Fibroblast of skin of left quadriceps (primary cell): ENCODE measurements at regions not wholly inside any gene's neighbourhood (a gene's known extent, or its start where the extent isn't known, plus 50 kb on each side); places are given as distances from the start of the nearest gene placed in this dataset.
"Not testable (repeated sequence)": the region's sequence is repeated elsewhere in the genome, so short reads cannot be mapped to it uniquely, and the experiment has no call there.

ENCODE experiments used
- DNase-seq, 2 experiments: peaks; one replicate each; pipeline ENCODE4 v3.0.0-alpha.2; 2013; ENCODE audit warnings: low read depth in 2 of 2

DNA sequence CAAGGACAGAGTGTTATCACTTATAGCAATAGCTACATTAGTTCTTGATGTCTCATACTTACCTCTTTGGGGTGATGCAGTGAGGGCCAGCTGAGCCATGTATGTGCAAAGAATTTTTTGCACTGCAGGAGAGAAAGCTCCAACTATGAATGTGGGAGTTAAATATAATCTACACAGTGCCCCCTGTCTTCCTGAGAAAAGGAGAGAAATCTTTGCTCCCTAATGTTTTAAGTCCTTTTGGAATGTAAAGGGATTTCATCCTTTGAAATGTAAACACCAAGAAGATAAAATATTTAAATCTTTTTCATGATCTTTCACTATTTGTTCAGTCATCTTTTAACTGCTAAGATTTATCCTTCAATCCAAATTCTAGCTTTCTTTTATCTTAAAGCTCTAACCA is 822.1 kb downstream of the TENT5A start:
- no peak for DNase-seq

DNA sequence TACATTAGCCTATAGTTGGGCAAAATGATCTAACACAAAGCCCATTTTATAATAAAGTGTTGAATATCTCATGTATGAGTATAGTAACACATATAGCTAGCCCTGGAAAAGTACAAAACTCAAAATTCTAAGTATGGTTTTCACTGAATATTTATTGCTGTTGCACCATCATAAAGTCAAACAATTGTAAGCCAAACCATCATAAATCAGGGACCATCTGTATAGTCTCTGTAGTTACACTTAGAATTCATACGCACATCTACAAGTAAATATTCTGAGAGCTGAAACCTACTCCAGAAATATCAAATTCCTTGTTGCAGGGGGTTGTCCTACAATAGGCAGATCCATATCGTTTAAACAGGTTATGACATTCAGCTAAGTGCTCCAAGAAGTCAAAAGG is 817.3 kb downstream of the BCKDHB start:
- no peak for DNase-seq

DNA sequence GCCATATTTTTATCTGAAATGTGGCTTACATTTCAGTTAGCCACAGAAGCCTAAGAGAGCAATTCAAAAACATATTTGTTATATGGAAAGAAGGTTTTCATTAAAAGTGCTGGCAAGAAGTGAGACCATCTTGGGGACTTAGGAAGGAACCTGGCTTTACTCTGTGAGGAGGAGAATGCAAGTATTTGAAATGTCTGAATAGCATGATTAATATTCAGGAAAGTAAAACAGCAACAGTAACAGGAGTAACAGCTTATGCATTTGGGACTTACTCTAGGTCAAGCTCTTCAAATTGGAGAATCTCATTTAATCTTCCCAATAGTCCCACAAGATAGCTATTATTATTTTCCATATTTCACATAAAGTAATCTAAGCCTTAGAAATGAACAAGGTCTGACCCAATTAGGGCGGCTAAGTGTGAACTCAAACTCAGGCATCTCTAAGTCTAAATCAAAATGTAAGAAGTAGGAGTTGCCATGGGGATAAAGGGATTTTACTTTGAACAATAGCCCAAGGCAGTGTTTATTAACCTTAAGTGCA is 816.5 kb downstream of the BCKDHB start:
- no peak for DNase-seq

DNA sequence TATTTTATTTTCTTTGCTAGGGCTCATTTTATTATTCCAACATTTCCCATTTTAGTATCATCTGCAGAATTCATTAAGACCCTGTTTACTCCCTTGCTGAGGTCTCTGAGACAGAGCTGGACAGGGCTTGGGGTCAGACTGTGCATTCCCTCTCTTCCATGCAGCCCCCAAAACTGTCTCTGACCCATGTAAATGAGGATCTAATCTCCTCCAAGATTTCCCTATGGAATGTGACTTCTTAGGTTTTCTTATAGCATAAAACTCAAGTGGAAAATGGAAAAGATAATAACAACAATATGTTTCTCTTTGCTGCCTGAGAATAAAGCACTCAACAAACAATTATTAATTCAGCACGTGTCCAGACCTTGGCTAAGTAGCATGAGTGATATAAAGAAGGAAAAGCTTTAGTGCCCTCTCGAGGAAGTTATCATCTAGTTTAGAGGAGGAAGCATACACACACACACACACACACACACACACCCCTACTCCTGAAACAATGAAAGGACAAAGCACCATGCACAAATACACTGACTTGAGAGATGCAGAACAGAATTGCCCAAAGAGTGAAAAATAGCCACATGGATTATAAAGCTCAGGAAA is 815.5 kb downstream of the BCKDHB start:
- DNase-seq = no peak

DNA sequence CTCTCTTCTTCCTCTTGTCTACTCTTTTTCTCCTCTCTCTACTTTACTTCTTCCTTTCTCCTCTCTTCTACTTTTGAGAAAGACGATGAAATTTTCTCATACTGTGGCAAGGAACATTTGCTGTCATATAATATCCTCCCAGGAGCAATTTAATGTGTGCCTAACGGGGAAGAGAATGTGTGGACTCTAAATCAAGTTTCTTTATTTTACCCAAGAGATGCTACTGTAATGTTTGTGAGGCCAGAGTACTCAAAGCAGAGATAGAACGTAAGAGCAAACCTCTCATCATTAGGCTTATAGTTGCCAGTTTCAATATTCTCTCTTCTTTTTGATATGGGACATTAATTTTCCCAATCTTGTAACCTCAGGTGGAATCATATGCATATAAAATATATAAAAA is 801.4 kb downstream of the BCKDHB start:
- no peak for DNase-seq

DNA sequence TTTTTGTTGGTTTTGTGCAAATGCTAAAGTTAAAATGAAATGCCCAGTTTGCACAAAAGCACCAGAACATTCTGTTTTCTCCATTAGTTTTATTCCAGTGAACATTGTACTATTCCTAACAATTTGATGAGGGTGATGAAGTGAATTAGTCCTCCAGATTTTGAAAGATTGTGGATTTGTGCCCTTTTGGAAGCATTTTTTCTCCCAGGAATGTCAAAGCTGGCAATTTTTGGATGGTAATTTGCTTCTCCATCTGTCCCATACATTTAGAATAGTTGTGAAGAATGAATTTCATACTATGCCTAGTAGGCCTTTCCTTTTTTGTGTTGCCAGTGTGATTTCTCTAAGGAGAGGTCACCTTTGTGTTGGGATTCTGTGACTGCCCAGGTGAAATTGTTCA is 797.2 kb downstream of the BCKDHB start:
- no peak for DNase-seq

DNA sequence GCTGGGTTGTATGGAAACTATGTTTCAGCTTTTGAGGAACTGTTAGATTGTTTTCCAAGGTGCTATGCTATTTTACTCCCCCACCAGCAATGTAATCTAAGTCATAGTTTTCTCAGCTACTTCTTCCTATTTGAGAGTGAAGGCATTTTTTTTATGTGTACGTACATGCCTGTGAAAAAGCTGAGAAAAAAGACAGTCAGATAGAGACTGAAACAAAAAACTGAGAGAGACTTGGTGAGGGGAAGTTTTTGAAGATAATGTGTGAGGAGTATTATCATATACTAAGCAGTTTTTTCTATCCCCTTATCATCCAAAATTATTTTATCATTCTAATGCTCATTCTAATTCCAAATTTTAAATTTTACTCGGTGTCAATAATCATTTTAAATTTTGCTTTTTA is 780.0 kb downstream of the BCKDHB start:
- DNase-seq = no peak

DNA sequence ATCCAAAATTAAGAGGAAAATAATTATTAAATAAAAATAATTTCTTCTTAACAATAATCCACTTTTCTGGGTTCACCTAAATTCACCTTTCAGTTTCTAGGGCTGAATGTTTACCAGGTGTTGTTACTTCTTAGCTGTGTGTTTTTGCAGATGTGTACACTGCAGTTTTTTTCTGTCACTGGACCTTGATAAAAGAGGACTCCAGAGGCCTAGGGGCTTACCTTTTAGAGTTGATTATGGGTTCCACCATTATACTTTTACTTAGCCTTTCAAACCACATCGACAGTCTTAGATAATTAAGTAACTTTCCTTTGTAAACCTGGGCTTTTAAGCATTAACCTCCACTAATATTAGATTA is 766.5 kb downstream of the BCKDHB start:
- no peak for DNase-seq

DNA sequence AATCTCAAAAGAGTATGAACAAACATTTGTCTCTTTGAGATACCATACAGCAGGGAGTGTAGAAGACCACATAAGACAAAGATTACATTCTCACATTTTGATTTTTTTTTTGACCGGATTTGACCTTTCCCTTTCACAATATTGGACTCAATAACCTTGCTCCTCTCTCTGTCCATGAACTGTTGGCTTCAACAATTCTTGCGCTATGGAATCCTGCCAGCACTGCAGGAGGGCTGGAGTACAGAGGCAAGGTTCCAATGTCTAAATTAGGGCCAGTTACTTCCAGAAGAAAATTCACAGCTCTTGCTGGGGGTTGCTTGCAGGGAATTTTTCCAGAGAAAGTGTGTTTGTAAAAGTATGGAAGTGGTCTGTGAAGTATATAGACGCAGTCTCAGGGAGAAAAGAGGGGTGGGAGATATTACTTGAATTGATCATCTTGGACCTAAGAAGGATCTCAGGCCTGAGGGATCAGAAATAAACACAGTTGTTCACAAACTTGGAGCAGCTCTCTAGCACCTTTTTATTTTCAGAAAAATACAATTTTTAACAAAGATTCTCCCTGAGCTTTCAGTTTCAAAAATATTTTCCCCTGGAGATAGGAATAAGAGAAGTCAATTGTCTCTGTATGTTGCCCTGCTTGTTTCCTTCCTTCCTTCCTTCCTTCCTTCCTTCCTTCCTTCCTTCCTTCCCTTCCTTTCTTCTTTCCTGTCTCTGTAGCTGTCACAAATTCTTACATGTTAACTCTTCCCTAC is 765.9 kb downstream of the BCKDHB start:
- peak; percentile 18 to 20 for DNase-seq

DNA sequence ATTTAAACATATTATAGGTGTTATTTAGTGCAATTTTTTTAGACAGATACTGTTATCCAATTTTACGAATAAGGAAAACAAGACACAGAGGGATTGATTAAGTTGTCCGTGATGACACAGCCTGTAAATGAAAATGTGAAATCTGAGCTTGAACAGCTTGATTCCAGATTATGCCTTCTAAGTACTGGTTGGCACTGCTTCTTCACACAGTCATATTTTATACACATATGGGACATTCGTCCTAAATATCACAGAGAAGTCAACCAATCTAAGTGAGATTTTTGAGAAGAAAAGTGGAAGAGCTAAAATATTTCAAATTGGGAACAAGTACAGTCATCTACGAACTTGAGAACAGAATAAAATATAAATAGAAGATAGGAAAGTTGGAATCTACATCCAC is 756.3 kb downstream of the BCKDHB start:
- DNase-seq = no peak

DNA sequence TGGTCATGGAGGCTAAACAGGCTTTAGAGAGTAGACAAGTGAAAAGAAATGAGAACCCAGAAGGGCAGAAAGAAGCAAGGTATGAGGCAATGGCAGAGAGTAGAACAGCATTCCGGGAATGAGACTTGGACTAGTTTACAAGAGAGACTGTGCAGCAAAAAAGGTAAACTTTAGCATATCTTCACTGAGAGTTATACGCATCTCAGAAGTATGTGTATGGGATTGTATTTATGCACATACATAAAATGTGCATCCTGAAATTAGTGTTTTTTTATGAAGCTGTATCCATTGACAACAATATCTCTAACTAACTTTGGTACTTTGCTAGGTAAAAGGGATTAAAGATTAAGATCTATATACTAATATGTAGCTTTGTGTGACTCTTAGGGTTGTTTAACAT is 753.6 kb downstream of the BCKDHB start:
- DNase-seq = no peak

DNA sequence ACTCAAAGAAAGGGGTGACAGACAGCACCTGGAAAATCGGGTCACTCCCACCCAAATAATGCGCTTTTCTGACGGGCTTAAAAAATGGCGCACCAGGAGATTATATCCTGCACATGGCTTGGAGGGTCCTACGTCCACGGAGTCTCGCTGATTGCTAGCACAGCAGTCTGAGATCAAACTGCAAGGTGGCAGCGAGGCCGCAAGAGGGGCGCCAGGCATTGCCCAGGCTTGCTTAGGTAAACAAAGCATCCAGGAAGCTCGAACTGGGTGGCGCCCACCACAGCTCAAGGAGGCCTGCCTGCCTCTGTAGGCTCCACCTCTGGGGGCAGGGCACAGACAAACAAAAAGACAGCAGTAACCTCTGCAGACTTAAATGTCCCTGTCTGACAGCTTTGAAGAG is 741.5 kb downstream of the BCKDHB start:
- DNase-seq = not testable (repeated sequence)

DNA sequence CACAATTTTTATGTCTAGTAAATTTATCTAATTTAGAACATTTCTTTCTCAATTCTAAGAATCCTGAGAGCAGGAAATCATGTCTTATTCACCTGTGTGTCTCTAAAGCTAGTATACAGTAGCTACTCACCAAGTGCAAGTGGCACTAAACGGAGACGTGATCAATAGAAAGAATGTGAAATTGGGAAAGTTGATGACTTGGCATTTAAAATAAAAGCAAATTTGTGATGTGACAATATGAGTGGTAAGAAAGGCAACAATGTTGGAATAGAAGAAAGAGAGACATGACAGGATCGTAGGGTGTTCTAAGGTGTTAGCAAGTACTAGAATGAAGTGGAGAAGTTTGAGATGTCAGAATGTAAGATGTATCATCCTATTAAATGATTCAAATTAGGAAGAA is 725.9 kb downstream of the BCKDHB start:
- no peak for DNase-seq

DNA sequence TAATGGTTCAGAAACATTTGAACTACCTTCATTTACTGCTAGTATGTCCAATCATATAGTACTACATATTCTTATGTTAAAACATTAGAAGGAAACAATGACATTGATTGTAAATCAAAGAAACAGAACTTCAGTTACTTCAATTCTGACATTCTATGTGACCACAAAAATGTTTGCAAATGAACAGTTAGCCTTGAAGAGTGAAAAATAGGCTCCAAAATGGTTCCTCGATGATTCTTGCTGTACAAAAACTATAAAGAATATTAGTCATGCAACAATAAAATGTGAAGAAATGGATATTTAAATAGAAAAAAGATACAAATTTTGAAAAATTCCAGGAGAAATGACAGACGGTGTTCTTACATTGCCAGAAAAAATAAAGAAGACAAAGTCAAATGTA is 686.9 kb downstream of the BCKDHB start:
- DNase-seq = peak; percentile 57 to 58

DNA sequence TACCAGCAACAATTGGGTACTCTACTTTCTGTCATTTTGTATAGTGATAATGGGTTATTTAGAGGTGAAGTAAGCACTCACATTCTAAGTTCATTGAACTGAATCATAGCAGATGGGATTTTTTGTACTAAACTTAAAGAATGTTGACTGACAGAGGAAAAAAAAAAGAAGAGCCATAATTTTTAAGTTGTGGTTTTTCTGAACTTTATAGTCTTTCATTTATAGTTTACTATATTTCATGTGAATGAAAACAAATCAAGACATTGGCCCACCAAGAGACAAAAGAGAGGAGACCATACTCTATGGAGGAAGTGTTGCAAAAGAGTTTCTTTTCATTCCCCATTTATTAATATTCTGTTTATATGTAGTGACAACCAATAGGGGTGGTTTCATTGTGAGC is 685.7 kb downstream of the BCKDHB start:
- peak; percentile 47 to 49 for DNase-seq

DNA sequence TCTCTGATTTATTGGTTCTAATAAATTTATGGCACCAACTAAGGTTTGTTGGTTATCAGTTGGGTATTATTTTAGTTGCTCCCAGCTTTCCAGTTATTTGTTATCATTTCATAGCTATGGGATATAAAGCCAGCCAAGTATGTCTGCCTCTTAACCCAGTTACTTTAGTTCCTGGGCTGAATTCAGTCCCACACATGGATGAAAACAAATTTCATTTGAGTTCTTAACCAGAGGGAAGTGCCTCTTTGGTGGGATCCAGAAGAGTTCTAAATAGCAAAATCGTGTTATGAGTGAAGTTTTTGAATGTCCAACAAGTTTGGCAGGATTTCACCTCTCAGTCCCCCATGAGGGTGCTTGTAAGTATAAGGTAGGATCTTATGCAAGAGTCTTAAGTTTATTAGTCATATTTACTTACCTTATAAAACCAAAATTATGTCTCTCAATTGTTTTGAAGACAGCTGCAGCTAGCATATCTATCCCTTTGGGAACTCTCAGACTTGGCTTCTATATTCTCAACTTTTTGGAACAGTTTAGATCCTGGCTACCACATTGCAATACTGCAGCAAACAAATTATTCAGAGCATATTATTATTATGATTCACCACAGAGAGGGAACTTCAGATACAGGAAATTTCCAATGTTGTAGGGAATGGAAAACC is 683.6 kb downstream of the BCKDHB start:
- DNase-seq = peak; percentile 64 to 69

DNA sequence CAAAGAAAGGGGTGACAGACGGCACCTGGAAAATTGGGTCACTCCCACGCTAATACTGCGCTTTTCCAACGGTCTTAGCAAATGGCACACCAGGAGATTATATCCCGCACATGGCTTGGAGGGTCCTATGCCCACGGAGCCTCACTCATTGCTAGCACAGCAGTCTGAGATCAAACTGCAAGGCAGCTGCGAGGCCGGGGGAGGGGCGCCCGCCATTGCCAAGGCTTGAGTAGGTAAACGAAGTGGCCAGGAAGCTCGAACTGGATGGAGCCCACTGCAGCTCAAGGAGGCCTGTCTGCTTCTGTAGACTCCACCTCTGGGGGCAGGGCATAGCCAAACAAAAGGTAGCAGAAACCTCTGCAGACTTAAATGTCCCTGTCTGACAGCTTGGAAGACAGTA is 676.8 kb downstream of the BCKDHB start:
- not testable (repeated sequence) for DNase-seq

DNA sequence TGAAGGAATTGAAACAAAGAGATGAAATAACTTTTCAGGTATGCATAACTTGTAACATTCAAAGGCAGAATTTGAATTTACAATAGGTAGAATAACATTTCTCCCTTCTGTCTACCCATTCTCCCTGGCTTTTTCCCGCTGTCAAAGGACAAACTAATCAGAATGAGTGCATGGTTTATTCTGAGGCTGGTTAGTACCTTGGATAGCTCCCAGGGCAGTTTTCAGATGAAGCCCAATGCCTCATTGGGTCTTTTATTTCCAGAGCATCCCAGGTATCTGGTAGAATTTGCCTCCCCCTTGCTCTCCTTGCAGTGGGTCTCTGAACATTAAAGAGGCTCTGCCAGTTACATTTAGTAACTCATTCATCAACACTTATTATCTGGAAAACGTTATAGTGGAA is 665.5 kb downstream of the BCKDHB start:
- peak in 1 of 2 experiments; percentile 25 for DNase-seq

DNA sequence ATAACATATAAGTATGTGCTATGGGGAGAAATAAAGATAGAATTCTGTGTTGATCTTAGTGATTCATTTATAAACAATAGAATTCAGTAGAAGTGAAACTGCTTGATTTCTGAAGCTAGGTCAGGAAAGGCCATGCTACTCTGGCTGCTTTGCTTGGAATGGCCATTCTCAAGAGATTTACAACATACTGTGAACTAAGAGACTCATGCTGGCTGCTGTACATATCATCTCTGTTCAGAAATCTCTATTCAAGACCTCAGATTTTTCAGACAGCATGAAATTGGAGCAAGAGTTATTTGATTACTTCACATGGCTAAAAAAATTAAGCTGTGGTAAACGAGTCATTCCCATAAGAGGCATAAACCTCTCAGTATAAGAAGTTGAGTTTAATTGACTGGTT is 662.6 kb downstream of the BCKDHB start:
- peak; percentile 76 to 78 for DNase-seq

DNA sequence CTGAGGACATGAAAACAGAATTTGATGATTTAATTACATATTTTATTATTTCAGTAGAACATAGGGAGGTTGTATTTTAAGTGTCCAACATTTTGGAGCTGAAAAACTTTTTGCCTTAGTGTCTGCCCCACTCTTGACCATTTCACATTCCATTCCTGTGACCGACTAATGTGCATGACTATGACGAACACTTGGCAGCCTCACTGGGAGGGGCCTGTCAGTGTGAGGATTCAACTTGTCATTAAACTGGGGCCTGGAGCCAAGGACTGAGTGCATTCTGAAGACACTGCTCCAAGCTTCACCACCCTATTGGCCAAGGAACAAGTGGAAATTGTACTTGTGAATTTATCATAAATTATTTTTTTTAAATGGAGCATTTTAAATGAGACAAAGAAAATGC is 661.3 kb downstream of the BCKDHB start:
- DNase-seq = peak; percentile 40 to 56

DNA sequence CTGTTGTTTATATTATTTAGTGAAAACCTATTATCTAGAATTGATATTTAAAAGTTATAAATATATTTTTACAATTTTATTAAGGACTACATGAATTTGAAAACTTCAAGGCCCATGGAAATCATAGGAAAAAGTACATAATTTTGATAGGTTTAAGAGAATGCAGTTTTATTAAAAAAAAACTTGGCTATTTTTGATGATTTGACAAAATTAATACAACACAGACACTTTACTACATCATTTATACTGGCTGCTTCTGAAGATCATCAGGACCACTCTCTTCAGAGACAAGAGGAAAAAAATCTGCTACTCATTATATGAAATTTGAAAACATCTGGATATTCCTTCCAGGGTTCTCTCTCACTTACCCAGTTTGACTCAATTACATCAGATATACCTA is 637.7 kb downstream of the BCKDHB start:
- no peak for DNase-seq

DNA sequence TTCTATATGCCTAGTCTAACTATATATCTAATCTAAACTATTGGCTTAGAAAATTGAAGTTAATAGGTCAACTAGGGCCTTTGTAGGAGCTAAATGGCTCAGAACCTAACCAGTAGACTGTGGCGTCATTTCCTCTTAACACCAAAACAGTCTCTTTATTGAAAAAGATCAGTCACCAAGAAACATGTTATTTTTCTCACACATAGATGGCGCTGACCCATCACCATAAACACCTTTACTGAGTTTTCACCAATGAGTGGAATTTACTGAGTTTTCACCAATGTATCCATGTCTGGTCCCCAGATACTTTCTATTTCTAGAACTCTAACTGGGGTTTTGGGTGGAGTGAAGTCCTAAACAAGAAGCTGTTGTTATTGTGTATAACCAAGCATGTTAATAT is 636.0 kb downstream of the BCKDHB start:
- DNase-seq = peak in 1 of 2 experiments; percentile 42

DNA sequence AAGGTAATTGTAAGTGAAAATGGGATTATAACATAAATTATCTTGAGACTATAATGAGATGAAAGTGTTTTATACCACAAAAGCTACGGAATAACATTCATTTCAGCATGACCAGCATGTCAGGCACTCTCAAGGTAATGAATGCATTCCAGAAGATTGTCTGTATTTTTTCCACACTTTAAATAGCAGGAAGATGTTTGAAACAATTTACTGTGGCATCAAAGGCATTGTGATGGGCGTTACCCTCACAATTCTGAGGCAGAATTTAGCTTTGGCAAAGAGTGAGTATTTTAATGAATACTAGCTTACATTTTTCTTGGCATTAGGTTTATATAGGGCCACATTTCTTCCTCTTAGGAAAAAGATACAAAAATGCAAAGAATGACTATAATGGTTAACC is 627.2 kb downstream of the BCKDHB start:
- DNase-seq = no peak
